AG04449 (cell line): ENCODE measurements at regions not wholly inside any gene's neighbourhood (a gene's known extent, or its start where the extent isn't known, plus 50 kb on each side); places are given as distances from the start of the nearest gene placed in this dataset.
"Not testable (repeated sequence)": the region's sequence is repeated elsewhere in the genome, so short reads cannot be mapped to it uniquely, and the experiment has no call there.

Experiments used
- CTCF ChIA-PET: fragments of 350-600 bp; formaldehyde crosslinking; extraction: SDS; loops from one replicate; lab custom pipeline; 2021; ENCODE audit warnings: antibody characterized with exemption; lab: Yijun Ruan, JAX
- POLR2A ChIA-PET: fragments of 400-600, 350-600 bp; formaldehyde crosslinking; extraction: SDS; loops from one replicate; lab custom pipeline; 2020; ENCODE audit warnings: antibody characterized with exemption, inconsistent platforms; lab: Yijun Ruan, JAX
- DNase-seq: peaks from one replicate; pipeline ENCODE4 v3.0.0-alpha.2; 2010; ENCODE audit warnings: low read depth, low spot score
- H3K4me3 ChIP-seq: 2 replicates; pipeline ENCODE4 v1.5.1; 2011; ENCODE audit warnings: low read depth, mild to moderate bottlenecking, control low read depth, low read length
- TF ChIP-seq, protein P1 (sequence below): IDR thresholded peaks from one replicate; pipeline ENCODE4 v1.5.1; 2011; ENCODE audit warnings: mild to moderate bottlenecking, moderate library complexity, low read length, control low read depth, inconsistent platforms; ENCODE audit not compliant: insufficient read depth; ENCODE audit errors: missing control alignments

- POLR2A ChIA-PET: no interaction called here
- TF ChIP-seq, protein P1, sequence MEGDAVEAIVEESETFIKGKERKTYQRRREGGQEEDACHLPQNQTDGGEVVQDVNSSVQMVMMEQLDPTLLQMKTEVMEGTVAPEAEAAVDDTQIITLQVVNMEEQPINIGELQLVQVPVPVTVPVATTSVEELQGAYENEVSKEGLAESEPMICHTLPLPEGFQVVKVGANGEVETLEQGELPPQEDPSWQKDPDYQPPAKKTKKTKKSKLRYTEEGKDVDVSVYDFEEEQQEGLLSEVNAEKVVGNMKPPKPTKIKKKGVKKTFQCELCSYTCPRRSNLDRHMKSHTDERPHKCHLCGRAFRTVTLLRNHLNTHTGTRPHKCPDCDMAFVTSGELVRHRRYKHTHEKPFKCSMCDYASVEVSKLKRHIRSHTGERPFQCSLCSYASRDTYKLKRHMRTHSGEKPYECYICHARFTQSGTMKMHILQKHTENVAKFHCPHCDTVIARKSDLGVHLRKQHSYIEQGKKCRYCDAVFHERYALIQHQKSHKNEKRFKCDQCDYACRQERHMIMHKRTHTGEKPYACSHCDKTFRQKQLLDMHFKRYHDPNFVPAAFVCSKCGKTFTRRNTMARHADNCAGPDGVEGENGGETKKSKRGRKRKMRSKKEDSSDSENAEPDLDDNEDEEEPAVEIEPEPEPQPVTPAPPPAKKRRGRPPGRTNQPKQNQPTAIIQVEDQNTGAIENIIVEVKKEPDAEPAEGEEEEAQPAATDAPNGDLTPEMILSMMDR: no peak
- H3K4me3 ChIP-seq: no peak overlapping the region
- no peak for DNase-seq
- CTCF ChIA-PET: no interaction called here
These were observed 195.0 kb upstream of the PPP1R26 start for GRCh38 chr9:135284386-135285134.

DNA sequence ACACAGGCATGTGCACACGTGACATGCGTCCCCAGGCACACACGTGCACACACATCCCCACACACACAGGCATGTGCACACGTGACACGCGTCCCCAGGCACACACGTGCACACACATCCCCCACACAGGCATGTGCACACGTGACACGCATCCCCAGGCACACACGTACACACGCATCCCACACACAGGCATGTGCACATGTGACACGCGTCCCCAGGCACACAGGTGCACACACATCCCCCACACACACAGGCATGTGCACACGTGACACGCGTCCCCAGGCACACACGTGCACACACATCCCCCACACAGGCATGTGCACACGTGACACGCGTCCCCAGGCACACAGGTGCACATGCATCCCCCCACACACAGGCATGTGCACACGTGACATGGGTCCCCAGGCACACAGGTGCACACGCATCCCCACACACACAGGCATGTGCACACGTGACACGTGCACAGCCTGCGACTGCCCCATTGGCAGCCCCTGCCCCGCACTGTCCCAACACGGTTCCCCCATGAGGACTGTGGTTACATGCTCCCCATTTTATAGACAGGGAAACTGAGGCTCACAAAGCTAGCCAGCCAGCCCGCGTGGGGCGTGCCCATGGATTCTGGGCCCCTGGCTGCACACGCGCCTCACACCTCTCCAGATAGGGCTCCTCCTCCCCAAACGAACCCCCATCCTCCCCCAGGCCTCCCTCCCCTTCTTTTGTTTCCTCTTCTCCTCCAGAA lies 193.2 kb upstream of the PPP1R26 start:
- POLR2A ChIA-PET: not testable (repeated sequence)

GRCh38 chr9:135286961-135287360 lies 192.6 kb upstream of the PPP1R26 start:
- TF ChIP-seq, protein P1: no peak
- no peak for DNase-seq
- ChIA-PET POLR2A (no interaction called here), CTCF (no interaction called here)
- no peak overlapping the region for H3K4me3 ChIP-seq

More for the DNA sequence above, 193.2 kb upstream of the PPP1R26 start:
- DNase-seq, CTCF ChIA-PET, H3K4me3 ChIP-seq: not testable (repeated sequence)

DNA sequence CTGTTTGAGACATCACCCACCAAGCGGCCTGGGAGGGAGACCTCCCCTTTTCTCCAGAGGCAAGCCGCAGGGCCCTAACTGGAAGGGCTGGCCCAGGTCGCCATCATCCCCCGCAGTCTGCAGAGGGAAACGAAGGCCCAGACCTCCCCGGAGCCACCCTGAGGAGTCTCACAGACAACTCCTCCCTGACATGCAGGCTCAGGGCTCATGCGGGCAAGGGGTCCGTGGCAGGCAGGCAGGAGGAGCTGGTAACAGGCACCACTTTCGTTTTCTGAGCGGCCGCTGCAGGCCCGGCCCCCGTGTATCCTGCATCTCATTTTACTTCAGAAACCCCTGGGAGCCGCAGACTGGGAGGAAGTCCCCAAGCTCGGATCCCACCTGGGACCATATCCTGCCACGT lies 192.0 kb upstream of the PPP1R26 start:
- TF ChIP-seq, protein P1: no peak
- DNase-seq: no peak
- CTCF ChIA-PET: no interaction called here
- POLR2A ChIA-PET: no interaction called here
- H3K4me3 ChIP-seq: no peak overlapping the region

DNA sequence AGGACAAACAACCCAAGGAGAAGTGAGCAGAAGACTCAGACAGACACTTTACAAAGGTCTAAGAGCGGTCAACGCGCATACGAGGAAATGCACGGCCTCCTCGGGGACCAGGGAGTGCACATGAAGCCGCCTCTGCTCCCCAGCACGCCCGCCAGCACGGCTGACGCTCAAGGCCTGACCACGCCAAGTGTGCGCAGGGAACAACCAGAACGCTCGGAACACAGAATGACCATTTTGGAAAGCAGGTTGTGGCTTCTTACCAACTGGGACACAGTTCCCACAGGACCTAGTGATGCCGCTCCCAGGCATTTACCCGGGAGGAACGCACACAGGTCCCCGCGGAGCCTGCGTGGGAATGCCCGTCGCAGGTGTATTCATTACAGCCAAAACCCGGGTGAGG lies 191.5 kb upstream of the PPP1R26 start:
- CTCF ChIA-PET: no interaction called here

DNA sequence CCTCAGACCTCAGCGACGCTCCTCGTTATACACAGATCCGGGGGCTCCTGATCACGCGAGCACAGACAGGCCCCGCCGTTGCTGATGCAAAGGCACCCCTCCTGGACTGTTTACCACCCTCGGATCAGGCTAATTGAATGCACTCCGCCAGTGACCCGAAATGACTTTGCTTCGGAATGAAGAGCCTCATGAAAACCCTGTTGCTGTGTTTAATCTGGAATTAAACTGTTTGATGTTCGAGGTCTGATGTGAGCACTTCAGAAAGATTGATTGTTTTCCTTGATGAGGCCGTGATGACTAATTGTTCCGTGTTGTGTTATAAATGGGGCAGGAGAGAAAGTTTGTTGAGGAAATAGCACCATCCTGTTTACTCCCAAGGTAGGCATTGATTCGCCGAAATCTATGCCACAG lies 190.5 kb upstream of the PPP1R26 start:
- ChIA-PET CTCF (no interaction called here), POLR2A (no interaction called here)
- TF ChIP-seq, protein P1: no peak
- no peak for DNase-seq
- no peak overlapping the region for H3K4me3 ChIP-seq

More for the DNA sequence above, 191.5 kb upstream of the PPP1R26 start:
- POLR2A ChIA-PET: no interaction called here
- no peak for DNase-seq
- H3K4me3 ChIP-seq: no peak overlapping the region
- TF ChIP-seq, protein P1: no peak

DNA sequence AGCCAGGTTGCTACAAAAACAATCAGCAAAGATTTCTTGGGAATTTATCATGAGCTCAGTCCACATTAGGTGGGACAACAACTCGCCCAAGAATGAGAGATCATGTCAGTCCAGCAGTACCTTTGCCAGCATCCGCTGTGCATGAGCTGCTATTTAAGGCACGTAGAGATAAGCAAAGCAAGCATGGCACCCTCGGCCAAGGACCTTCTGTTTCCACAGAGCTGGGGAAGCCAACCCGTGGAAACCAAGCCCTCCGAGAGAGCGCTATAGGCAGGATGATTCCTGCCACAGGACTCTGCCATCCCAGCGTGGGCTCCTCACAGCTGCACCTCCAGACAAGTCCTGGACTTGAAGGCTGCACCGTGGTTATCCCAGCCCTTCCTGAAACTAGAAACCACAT lies 189.5 kb upstream of the PPP1R26 start:
- ChIA-PET CTCF (no interaction called here), POLR2A (no interaction called here)
- DNase-seq: no peak
- TF ChIP-seq, protein P1: no peak
- H3K4me3 ChIP-seq: no peak overlapping the region
